Adrenal gland (tissue), 9 donors: ENCODE measurements at regions not wholly inside any gene's neighbourhood (a gene's known extent, or its start where the extent isn't known, plus 50 kb on each side); places are given as distances from the start of the nearest gene placed in this dataset.

Experiments used
- DNase-seq, 7 donors: peaks; one replicate each; pipeline ENCODE4 v3.0.0-alpha.2; 2019 to 2020
- H3K27ac ChIP-seq, 5 donors: fragments of 200-600 bp; sonication (generic) in 4 of 5; 1 replicate in 3 of 5; 2 replicates in 2 of 5; pipeline versions ENCODE4 v1.5.1 to v1.8.0; 2016 to 2020; ENCODE audit warnings: mild to moderate bottlenecking in 1 of 5
- H3K27me3 ChIP-seq: fragments of 200-600 bp; 2 replicates; pipeline ENCODE4 v1.8.0; 2021
- H3K36me3 ChIP-seq, 2 donors: fragments of 200-600 bp; replicated peaks in 1 of 2; 1 replicate in 1 of 2; 2 replicates in 1 of 2; pipeline versions ENCODE4 v1.5.1 to v1.8.0; 2018 to 2022
- H3K4me1 ChIP-seq, 2 donors: fragments of 200-600 bp; replicated peaks in 1 of 2; 1 replicate in 1 of 2; 2 replicates in 1 of 2; pipeline versions ENCODE4 v1.5.1 to v1.8.0; 2018 to 2021
- H3K4me3 ChIP-seq, 4 donors: fragments of 200-600 bp; sonication (generic) in 3 of 4; one replicate each; pipeline ENCODE4 v1.5.1; 2016 to 2018
- H3K9me3 ChIP-seq, 3 donors: fragments of 200-600 bp; sonication (generic) in 1 of 3; replicated peaks in 1 of 3; 1 replicate in 2 of 3; 2 replicates in 1 of 3; pipeline versions ENCODE4 v1.5.1 to v1.8.0; 2016 to 2021
- POLR2A ChIP-seq, 2 donors: fragments of 450-650 bp; IDR thresholded peaks; one replicate each; pipeline ENCODE4 v1.6.1; 2017; ENCODE audit warnings: antibody characterized with exemption in 2 of 2, mild to moderate bottlenecking in 2 of 2, moderate library complexity in 1 of 2
- WGBS, 4 donors: extraction: QIAGEN DNeasy Blood & Tissue Kit in 2 of 4; methylation state at CpG; one replicate each; pipeline versions ENCODE4 v1.1.5 to v1.1.7; 2013 to 2017; 5-methylcytosine and 5-hydroxymethylcytosine counted together
- intact Hi-C, 2 donors: fragments of 100-400 bp; cut with DNase I; formaldehyde crosslinking; loops; one replicate each; pipeline versions ENCODE4 v1.14.1 to v1.15.0; 2022 to 2023
- TF ChIP-seq, protein P1 (sequence below), 6 experiments: fragments of 450-650 bp in 4 of 6; fragments of 200-600 bp in 2 of 6; sonication (generic) in 1 of 6; IDR thresholded peaks; 1 replicate in 5 of 6; 2 replicates in 1 of 6; pipeline versions ENCODE4 v1.5.1 to v1.8.0; 2016 to 2021; ENCODE audit warnings: antibody characterized with exemption in 6 of 6, mild to moderate bottlenecking in 2 of 6, moderate library complexity in 1 of 6
- donor health status: healthy with polysubstance abuse.
- donor health status: Bipolar disorder and iron deficiency.
- donor health status: DM: yes; HTN: yes; CAD: no.
- donor health status: DM: no; HTN: no; CAD: no.
- donor health status: DM: no; HTN: no; CAD: no.

DNA sequence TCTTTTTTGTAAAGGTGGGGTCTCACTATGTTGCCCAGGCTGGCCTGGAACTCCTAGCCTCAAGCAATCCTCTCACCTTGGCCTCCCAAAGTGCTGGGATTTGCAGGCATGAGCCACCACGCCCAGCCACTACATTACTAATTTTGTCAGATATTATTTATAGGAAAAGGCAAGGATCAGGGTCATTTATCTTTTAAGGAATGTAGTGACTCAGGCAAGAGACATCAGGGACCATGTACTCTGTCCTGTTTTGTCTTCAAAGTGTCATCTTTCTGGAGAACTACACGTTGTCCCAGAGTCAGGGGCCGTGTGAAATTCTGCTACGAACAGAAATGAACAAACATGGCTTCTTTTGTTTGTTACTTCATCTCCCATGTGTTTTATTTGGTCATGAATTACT, 105.3 kb downstream of the NPTX2 start:
- Histone ChIP-seq H3K9me3 (no peaks in the 10 kb centered on the region), H3K27me3 (peaks cover 11% of the 10 kb centered on the region), H3K4me1 (no peaks in the 10 kb centered on the region), H3K4me3 (no peak overlapping the region), H3K27ac (no peak overlapping the region), H3K36me3 (no peaks in the 10 kb centered on the region)
- WGBS, 4 donors: 23 to 31% (median 29%) methylated on average over 4 of the region's 4 CpGs
- intact Hi-C loops: no loop called here
- TF ChIP-seq, protein P1, sequence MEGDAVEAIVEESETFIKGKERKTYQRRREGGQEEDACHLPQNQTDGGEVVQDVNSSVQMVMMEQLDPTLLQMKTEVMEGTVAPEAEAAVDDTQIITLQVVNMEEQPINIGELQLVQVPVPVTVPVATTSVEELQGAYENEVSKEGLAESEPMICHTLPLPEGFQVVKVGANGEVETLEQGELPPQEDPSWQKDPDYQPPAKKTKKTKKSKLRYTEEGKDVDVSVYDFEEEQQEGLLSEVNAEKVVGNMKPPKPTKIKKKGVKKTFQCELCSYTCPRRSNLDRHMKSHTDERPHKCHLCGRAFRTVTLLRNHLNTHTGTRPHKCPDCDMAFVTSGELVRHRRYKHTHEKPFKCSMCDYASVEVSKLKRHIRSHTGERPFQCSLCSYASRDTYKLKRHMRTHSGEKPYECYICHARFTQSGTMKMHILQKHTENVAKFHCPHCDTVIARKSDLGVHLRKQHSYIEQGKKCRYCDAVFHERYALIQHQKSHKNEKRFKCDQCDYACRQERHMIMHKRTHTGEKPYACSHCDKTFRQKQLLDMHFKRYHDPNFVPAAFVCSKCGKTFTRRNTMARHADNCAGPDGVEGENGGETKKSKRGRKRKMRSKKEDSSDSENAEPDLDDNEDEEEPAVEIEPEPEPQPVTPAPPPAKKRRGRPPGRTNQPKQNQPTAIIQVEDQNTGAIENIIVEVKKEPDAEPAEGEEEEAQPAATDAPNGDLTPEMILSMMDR (IDR thresholded peaks at IDR 0.05): no peak
- TF ChIP-seq POLR2A (IDR thresholded peaks at IDR 0.05): no peak
- peak in 5 of 7 donors; percentile 16 to 52 (median 22) for DNase-seq

DNA sequence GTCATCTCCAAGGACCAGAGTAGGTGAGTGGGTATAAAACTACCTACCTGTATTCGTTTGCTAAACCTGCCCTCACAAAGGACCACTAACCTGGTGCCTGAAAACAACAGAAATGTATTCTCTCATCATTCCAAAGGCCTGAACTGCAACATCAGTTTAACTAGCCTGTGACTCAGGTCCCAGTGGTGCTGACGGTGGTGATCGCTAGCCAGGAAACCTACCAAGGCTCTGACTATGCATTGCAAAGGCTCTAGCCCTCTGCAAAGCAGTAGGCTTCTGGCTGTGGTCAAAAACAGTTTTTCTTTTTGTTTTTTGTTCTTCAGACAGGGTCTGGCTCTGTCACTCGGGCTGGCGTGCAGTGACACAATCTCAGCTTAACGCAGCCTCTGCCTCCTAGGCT, 107.5 kb downstream of the NPTX2 start:
- H3K4me3 ChIP-seq: no peak overlapping the region
- no peak overlapping the region for H3K27ac ChIP-seq
- H3K9me3 ChIP-seq: no peaks in the 10 kb centered on the region
- H3K4me1 ChIP-seq: no peaks in the 10 kb centered on the region
- 78 to 88% (median 83%) methylated on average over 6 of the region's 6 CpGs for WGBS, 4 donors
- TF ChIP-seq, protein P1 (IDR thresholded peaks at IDR 0.05): no peak
- H3K27me3 ChIP-seq: peaks cover 8% of the 10 kb centered on the region
- intact Hi-C loops: no loop called here
- H3K36me3 ChIP-seq: no peaks in the 10 kb centered on the region
- DNase-seq: no peak

DNA sequence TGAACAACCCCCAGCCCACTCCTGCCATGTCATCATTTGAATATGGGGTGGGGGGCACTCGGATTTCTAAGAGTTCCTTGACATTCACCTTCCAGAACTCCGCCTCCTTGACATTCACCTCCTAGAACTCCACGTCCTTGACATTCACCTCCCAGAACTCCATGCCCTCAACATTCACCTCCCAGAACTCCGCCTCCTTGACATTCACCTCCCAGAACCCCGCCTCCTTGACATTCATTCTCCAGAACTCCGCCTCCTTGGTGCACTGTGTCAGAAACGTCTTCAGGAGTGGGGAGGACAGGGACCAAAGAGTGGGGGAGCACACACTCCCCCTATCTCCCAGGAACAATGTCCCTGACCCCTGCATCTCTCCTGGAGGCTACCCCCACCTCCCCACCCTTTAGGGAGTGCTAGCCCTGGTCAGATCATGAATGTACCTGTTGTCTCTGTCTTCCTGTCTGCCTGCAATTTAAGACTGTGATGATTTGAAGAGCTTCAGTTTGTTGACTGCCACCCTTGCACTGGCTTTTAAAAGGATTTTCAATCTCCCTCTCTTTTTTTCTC, 110.1 kb downstream of the NPTX2 start:
- 44 to 52% (median 50%) methylated on average over 7 of the region's 7 CpGs for WGBS, 4 donors
- DNase-seq: no peak
- Histone ChIP-seq H3K4me3 (no peak overlapping the region), H3K4me1 (no peaks in the 10 kb centered on the region), H3K36me3 (no peaks in the 10 kb centered on the region), H3K9me3 (no peaks in the 10 kb centered on the region), H3K27me3 (no peaks in the 10 kb centered on the region), H3K27ac (no peak overlapping the region)
- intact Hi-C loops: no loop called here
- TF ChIP-seq POLR2A (IDR thresholded peaks at IDR 0.05): no peak
- TF ChIP-seq, protein P1 (IDR thresholded peaks at IDR 0.05): no peak

DNA sequence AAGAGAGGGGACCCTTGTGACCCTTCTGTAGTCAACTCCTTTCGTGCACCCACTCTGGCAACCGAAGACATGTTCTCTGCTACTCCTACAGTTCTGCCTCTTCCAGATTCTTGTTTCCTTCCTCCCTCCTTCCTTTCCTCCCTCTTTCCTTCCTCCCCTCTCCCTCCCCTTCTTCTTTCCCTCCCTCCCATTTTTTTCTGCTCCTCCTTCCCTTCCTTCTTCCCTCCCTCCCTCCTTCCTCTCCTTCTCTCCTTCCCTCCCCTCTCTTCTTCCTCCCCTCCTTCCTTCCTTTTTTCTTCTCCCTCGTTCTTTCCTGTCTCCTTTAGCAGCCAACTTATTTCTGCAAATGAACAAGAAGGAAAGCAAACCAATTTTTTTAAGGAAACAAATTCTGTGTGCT, 111.5 kb downstream of the NPTX2 start:
- DNase-seq: no peak
- Histone ChIP-seq H3K4me1 (no peaks in the 10 kb centered on the region), H3K4me3 (no peak overlapping the region), H3K36me3 (no peaks in the 10 kb centered on the region), H3K9me3 (no peaks in the 10 kb centered on the region), H3K27ac (no peak overlapping the region), H3K27me3 (no peaks in the 10 kb centered on the region)
- no peak for TF ChIP-seq POLR2A (IDR thresholded peaks at IDR 0.05)
- intact Hi-C loops: no loop called here
- WGBS, 4 donors: 65 to 76% (median 70%) methylated on average over 3 of the region's 3 CpGs

DNA sequence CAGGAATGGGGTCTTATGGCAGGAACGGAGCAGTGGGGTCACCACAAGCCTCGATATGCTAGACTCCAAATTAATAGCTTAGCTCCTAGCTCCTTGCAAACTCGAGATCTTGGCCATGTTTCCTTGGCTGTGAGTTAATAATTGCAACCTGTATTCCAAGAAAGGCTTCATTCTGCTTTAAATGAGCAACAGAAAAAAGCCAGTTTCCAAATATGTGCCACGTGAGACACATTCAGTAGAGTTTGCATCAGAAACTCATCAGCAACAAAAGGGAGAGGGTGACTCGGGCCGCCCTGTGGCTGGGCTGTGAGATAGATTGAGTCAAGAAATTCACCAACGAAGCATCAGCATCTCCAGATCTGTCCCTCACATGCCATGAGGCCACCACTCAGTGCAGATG, 112.0 kb downstream of the NPTX2 start:
- no peak for TF ChIP-seq POLR2A (IDR thresholded peaks at IDR 0.05)
- TF ChIP-seq, protein P1 (IDR thresholded peaks at IDR 0.05): no peak
- 59 to 70% (median 64%) methylated on average over 7 of the region's 7 CpGs for WGBS, 4 donors
- no peak for DNase-seq

More for the DNA sequence above, 112.0 kb downstream of the NPTX2 start:
- H3K9me3 ChIP-seq: no peaks in the 10 kb centered on the region
- H3K27me3 ChIP-seq: no peaks in the 10 kb centered on the region
- intact Hi-C loops: no loop called here
- no peaks in the 10 kb centered on the region for H3K36me3 ChIP-seq
- no peak overlapping the region for H3K4me3 ChIP-seq
- H3K4me1 ChIP-seq: no peaks in the 10 kb centered on the region
- H3K27ac ChIP-seq: no peak overlapping the region
